Epithelial cell of proximal tubule (primary cell): ENCODE measurements at regions not wholly inside any gene's neighbourhood (a gene's known extent, or its start where the extent isn't known, plus 50 kb on each side); places are given as distances from the start of the nearest gene placed in this dataset.
"Not testable (repeated sequence)": the region's sequence is repeated elsewhere in the genome, so short reads cannot be mapped to it uniquely, and the experiment has no call there.

ENCODE experiments used
- DNase-seq: peaks from one replicate; pipeline ENCODE4 v3.0.0-alpha.2; 2011; ENCODE audit warnings: low read depth
- H3K4me3 ChIP-seq: 2 replicates; pipeline ENCODE4 v1.5.1; 2011; ENCODE audit warnings: low read depth, mild to moderate bottlenecking, low read length
- CTCF ChIP-seq: conservative IDR thresholded peaks from 2 replicates; pipeline ENCODE4 v1.5.1; 2012; ENCODE audit warnings: low read depth, mild to moderate bottlenecking, low read length

DNA sequence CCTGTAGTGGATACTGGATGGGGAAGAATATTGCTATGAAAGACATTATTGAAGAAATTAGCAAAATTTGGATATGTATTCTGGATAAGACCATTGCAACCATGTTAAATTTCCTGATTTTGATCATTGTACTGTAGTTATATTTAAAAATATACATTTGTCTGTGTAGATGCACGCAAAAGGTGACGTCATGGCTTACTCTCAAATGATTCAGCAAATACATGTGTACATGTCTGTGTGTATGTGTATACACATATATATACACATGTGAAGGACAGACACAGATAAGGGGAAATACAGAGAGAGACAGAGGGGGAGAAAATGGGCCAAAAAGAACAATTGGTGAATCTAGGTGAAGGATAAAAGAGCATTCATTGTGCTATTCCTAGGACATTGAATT is 82.3 kb upstream of the PLCB4 start:
- no peak for DNase-seq
- H3K4me3 ChIP-seq = no peak overlapping the region
- no peak for TF ChIP-seq CTCF

DNA sequence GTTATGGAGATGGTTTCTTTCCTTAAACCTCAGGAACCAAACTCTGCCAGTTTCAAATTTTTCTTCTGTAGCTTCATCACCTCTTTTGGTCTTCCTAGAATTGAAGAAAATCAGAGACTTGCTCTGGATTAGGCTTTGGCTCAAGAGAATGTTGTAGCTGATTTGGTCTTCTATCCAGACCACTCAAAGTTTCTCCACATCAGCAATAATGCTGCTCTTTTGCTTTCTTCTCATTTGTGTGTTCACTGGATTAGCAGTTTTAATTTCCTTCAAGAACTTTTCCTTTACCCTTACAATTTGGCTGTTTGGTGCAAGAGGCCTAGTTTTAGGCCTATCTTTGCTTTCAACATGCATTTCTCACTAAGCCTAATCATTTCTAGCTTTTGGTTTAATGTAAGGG is 78.1 kb upstream of the PLCB4 start:
- no peak for DNase-seq
- no peak for TF ChIP-seq CTCF
- no peak overlapping the region for H3K4me3 ChIP-seq

- H3K4me3 ChIP-seq = no peak overlapping the region
- TF ChIP-seq CTCF = no peak
- no peak for DNase-seq
These were observed 74.8 kb upstream of the PLCB4 start for GRCh38 chr20:8994045-8994444.

GRCh38 chr20:8995761-8996160 is 73.1 kb upstream of the PLCB4 start:
- TF ChIP-seq CTCF = no peak
- no peak for DNase-seq
- H3K4me3 ChIP-seq = no peak overlapping the region

- H3K4me3 ChIP-seq = no peak overlapping the region
- TF ChIP-seq CTCF = no peak
These were observed 71.9 kb upstream of the PLCB4 start for GRCh38 chr20:8996817-8997512.

DNA sequence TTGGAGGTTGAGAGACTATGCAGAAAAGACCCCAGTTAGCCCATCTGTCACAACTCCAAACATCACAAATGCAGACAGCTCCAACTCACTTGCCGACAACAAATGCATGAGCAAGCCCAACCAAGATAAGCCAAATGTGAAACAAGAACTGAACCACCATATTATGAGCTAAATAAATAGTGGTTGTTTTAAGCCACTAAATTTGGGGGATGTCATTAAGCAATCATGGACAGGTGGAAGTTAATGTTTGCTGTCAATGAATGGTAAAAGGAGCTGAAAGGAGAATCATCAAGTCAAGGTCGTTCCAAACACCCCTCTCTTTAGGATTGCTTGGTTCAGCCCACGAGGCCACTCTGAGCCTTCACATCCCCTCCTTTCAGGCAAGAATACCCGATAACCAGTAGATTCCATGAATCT is 71.2 kb upstream of the PLCB4 start:
- no peak for TF ChIP-seq CTCF
- H3K4me3 ChIP-seq = no peak overlapping the region
- DNase-seq = no peak

More at GRCh38 chr20:8996817-8997512, 71.9 kb upstream of the PLCB4 start:
- no peak for DNase-seq

- no peak for DNase-seq
- H3K4me3 ChIP-seq = no peak overlapping the region
- no peak for TF ChIP-seq CTCF
These were observed 57.8 kb upstream of the PLCB4 start for GRCh38 chr20:9011121-9011520.

DNA sequence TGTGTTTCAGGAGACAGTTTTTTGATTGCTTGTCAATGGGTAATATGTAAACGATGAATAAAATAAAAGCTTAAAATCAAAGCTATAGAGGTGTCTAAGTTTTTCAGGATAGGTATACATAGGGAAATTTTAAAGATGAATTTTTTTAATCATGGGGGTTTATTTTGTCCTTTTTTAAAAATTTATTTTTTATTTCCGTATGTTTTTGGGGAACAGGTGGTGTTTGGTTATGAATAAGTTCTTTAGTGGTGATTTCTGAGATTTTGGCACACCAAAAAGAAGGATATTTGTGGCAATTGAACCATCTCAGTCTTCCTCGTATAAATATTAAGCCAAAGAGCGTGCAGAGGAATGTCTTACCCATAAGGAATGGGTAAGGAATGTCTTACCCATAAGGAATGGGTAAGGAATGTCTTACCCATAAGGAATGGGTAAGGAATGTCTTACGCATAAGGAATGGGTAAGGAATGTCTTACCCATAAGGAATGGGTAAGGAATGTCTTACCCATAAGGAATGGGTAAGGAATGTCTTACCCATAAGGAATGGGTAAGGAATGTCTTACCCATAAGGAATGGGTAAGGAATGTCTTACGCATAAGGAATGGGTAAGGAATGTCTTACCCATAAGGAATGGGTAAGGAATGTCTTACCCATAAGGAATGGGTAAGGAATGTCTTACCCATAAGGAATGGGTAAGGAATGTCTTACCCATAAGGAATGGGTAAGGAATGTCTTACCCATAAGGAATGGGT is 53.5 kb upstream of the PLCB4 start:
- not testable (repeated sequence) for DNase-seq, H3K4me3 ChIP-seq
